ENCODE measurements at regions not wholly inside any gene's neighbourhood (a gene's known extent, or its start where the extent isn't known, plus 50 kb on each side); places are given as distances from the start of the nearest gene placed in this dataset.

- Histone ChIP-seq H3K9me3 (ENCODE audit: low read length) (no peaks in the 10 kb centered on the region), H3K36me3 (ENCODE audit: insufficient read depth, low read length) (no peaks in the 10 kb centered on the region), H4K20me1 (ENCODE audit: insufficient read depth) (no peaks in the 10 kb centered on the region), H3K9ac (ENCODE audit: low read length) (no peak overlapping the region), H3K79me2 (replicated peaks; ENCODE audit: insufficient read depth, low read length) (no peaks in the 10 kb centered on the region), H3K4me2 (ENCODE audit: low read length) (no peak overlapping the region), H3K27ac (ENCODE audit: low read length) (no peak overlapping the region), H3K9me2 (ENCODE audit: insufficient read depth, low read length) (no peaks in the 10 kb centered on the region), H3K27me3 (ENCODE audit: insufficient read depth, low read depth, low read length) (no peaks in the 10 kb centered on the region), H2AFZ (ENCODE audit: low read depth, low read length) (no peak overlapping the region), H3F3A (ENCODE audit: insufficient read depth, low read length, poor library complexity, severe bottlenecking) (no peaks in the 10 kb centered on the region), H3K4me3 (ENCODE audit: low read length) (no peak overlapping the region)
- TF ChIP-seq CTCF (IDR thresholded peaks at IDR 0.05; ENCODE audit: poor library complexity, severe bottlenecking) (no peak), EZH2 (IDR thresholded peaks at IDR 0.05; ENCODE audit: borderline replicate concordance, insufficient read depth, low read length, poor library complexity, severe bottlenecking) (no peak), POLR2AphosphoS5 (IDR thresholded peaks at IDR 0.05) (no peak), REST (IDR thresholded peaks at IDR 0.05; ENCODE audit: borderline replicate concordance) (no peak), RAD21 (conservative IDR thresholded peaks at IDR 0.05) (no peak), SMC3 (conservative IDR thresholded peaks at IDR 0.05; ENCODE audit: poor library complexity) (no peak), EP300 (conservative IDR thresholded peaks at IDR 0.05; ENCODE audit: poor library complexity, severe bottlenecking) (no peak), MXI1 (conservative IDR thresholded peaks at IDR 0.05; ENCODE audit: poor library complexity, severe bottlenecking) (no peak), TAF1 (IDR thresholded peaks at IDR 0.05; ENCODE audit: low read depth) (no peak)
Measured at GRCh38 chr4:81757691-81758090, 286.0 kb upstream of the RASGEF1B start.

- Histone ChIP-seq H4K20me1 (ENCODE audit: insufficient read depth) (no peaks in the 10 kb centered on the region), H3K9ac (ENCODE audit: low read length) (no peak overlapping the region), H3K9me3 (ENCODE audit: low read length) (no peaks in the 10 kb centered on the region), H3K36me3 (ENCODE audit: insufficient read depth, low read length) (no peaks in the 10 kb centered on the region), H2AFZ (ENCODE audit: low read depth, low read length) (no peak overlapping the region), H3K27ac (ENCODE audit: low read length) (no peak overlapping the region), H3F3A (ENCODE audit: insufficient read depth, low read length, poor library complexity, severe bottlenecking) (no peaks in the 10 kb centered on the region), H3K4me2 (ENCODE audit: low read length) (no peak overlapping the region), H3K27me3 (ENCODE audit: insufficient read depth, low read depth, low read length) (no peaks in the 10 kb centered on the region), H3K79me2 (replicated peaks; ENCODE audit: insufficient read depth, low read length) (no peaks in the 10 kb centered on the region), H3K4me3 (ENCODE audit: low read length) (no peak overlapping the region), H3K9me2 (ENCODE audit: insufficient read depth, low read length) (no peaks in the 10 kb centered on the region)
- TF ChIP-seq TAF1 (IDR thresholded peaks at IDR 0.05; ENCODE audit: low read depth) (no peak), SMC3 (conservative IDR thresholded peaks at IDR 0.05; ENCODE audit: poor library complexity) (no peak), EZH2 (IDR thresholded peaks at IDR 0.05; ENCODE audit: borderline replicate concordance, insufficient read depth, low read length, poor library complexity, severe bottlenecking) (no peak)
Measured at GRCh38 chr4:81756973-81757372, 285.3 kb upstream of the RASGEF1B start.

GRCh38 chr4:81756042-81756441, 284.3 kb upstream of the RASGEF1B start:
- Histone ChIP-seq H3F3A (ENCODE audit: insufficient read depth, low read length, poor library complexity, severe bottlenecking) (no peaks in the 10 kb centered on the region), H3K36me3 (ENCODE audit: insufficient read depth, low read length) (no peaks in the 10 kb centered on the region), H3K9me2 (ENCODE audit: insufficient read depth, low read length) (no peaks in the 10 kb centered on the region), H3K27ac (ENCODE audit: low read length) (no peak overlapping the region), H2AFZ (ENCODE audit: low read depth, low read length) (no peak overlapping the region), H3K4me3 (ENCODE audit: low read length) (no peak overlapping the region), H3K9ac (ENCODE audit: low read length) (no peak overlapping the region), H4K20me1 (ENCODE audit: insufficient read depth) (no peaks in the 10 kb centered on the region), H3K27me3 (ENCODE audit: insufficient read depth, low read depth, low read length) (no peaks in the 10 kb centered on the region), H3K4me2 (ENCODE audit: low read length) (no peak overlapping the region), H3K9me3 (ENCODE audit: low read length) (no peaks in the 10 kb centered on the region), H3K79me2 (replicated peaks; ENCODE audit: insufficient read depth, low read length) (no peaks in the 10 kb centered on the region)
- TF ChIP-seq EP300 (conservative IDR thresholded peaks at IDR 0.05; ENCODE audit: poor library complexity, severe bottlenecking) = no peak
- TF ChIP-seq CTCF (IDR thresholded peaks at IDR 0.05; ENCODE audit: poor library complexity, severe bottlenecking) = no peak
- TF ChIP-seq EZH2 (IDR thresholded peaks at IDR 0.05; ENCODE audit: borderline replicate concordance, insufficient read depth, low read length, poor library complexity, severe bottlenecking) = no peak
- no peak for TF ChIP-seq MXI1 (conservative IDR thresholded peaks at IDR 0.05; ENCODE audit: poor library complexity, severe bottlenecking)
- TF ChIP-seq TAF1 (IDR thresholded peaks at IDR 0.05; ENCODE audit: low read depth) = no peak
- no peak for TF ChIP-seq REST (IDR thresholded peaks at IDR 0.05; ENCODE audit: borderline replicate concordance)
- TF ChIP-seq POLR2AphosphoS5 (IDR thresholded peaks at IDR 0.05) = no peak
- no peak for TF ChIP-seq SMC3 (conservative IDR thresholded peaks at IDR 0.05; ENCODE audit: poor library complexity)
- no peak for TF ChIP-seq RAD21 (conservative IDR thresholded peaks at IDR 0.05)
